Neural crest cell (in vitro differentiated cells): ENCODE measurements at regions not wholly inside any gene's neighbourhood (a gene's known extent, or its start where the extent isn't known, plus 50 kb on each side); places are given as distances from the start of the nearest gene placed in this dataset.

Source experiments
- DNase-seq: peaks from one replicate; pipeline ENCODE4 v3.0.0; 2021; ENCODE audit warnings: low read depth, mixed read lengths, low spot score
- H3K27ac Mint-ChIP-seq: one replicate; pipeline ENCODE4 v1.8.0; 2021; ENCODE audit warnings: mild to moderate bottlenecking, mixed read lengths; ENCODE audit not compliant: unreplicated experiment
- H3K27me3 Mint-ChIP-seq: 2 replicates; pipeline ENCODE4 v1.8.0; 2021; ENCODE audit warnings: low read depth, mild to moderate bottlenecking, mixed read lengths
- H3K36me3 Mint-ChIP-seq: 2 replicates; pipeline ENCODE4 v1.8.0; 2021; ENCODE audit warnings: low read depth, mild to moderate bottlenecking, mixed read lengths
- H3K4me1 Mint-ChIP-seq: 2 replicates; pipeline ENCODE4 v1.8.0; 2021; ENCODE audit warnings: mixed read lengths
- H3K4me3 Mint-ChIP-seq: one replicate; pipeline ENCODE4 v1.8.0; 2021; ENCODE audit warnings: mild to moderate bottlenecking, mixed read lengths
- H3K9me3 Mint-ChIP-seq: 2 replicates; pipeline ENCODE4 v1.8.0; 2021; ENCODE audit warnings: mixed read lengths
- TF ChIP-seq, protein P1 (sequence below): fragments of 200-600 bp; sonication (generic); conservative IDR thresholded peaks from 2 replicates; pipeline ENCODE4 v1.5.0; 2021; ENCODE audit warnings: antibody characterized with exemption, mild to moderate bottlenecking

- TF ChIP-seq, protein P1, sequence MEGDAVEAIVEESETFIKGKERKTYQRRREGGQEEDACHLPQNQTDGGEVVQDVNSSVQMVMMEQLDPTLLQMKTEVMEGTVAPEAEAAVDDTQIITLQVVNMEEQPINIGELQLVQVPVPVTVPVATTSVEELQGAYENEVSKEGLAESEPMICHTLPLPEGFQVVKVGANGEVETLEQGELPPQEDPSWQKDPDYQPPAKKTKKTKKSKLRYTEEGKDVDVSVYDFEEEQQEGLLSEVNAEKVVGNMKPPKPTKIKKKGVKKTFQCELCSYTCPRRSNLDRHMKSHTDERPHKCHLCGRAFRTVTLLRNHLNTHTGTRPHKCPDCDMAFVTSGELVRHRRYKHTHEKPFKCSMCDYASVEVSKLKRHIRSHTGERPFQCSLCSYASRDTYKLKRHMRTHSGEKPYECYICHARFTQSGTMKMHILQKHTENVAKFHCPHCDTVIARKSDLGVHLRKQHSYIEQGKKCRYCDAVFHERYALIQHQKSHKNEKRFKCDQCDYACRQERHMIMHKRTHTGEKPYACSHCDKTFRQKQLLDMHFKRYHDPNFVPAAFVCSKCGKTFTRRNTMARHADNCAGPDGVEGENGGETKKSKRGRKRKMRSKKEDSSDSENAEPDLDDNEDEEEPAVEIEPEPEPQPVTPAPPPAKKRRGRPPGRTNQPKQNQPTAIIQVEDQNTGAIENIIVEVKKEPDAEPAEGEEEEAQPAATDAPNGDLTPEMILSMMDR = no peak
- no peaks in the 10 kb centered on the region for H3K36me3 Mint-ChIP-seq
- H3K9me3 Mint-ChIP-seq = no peaks in the 10 kb centered on the region
- H3K27ac Mint-ChIP-seq = no peak overlapping the region
- no peak for DNase-seq
- H3K4me1 Mint-ChIP-seq = no peaks in the 10 kb centered on the region
- no peak overlapping the region for H3K4me3 Mint-ChIP-seq
- no peaks in the 10 kb centered on the region for H3K27me3 Mint-ChIP-seq
Observed at GRCh38 chr4:169881769-169882168, 124.0 kb upstream of the HPF1 start.

- Mint-ChIP-seq H3K9me3 (no peaks in the 10 kb centered on the region), H3K36me3 (no peaks in the 10 kb centered on the region), H3K4me3 (no peak overlapping the region), H3K4me1 (no peaks in the 10 kb centered on the region), H3K27me3 (no peaks in the 10 kb centered on the region), H3K27ac (no peak overlapping the region)
- no peak for DNase-seq
- TF ChIP-seq, protein P1 = no peak
Observed at GRCh38 chr4:169870507-169870906, 112.8 kb upstream of the HPF1 start.

GRCh38 chr4:169869490-169869889 is 111.7 kb upstream of the HPF1 start:
- DNase-seq = no peak
- TF ChIP-seq, protein P1 = no peak
- H3K27me3 Mint-ChIP-seq = no peaks in the 10 kb centered on the region
- H3K9me3 Mint-ChIP-seq = no peaks in the 10 kb centered on the region
- no peaks in the 10 kb centered on the region for H3K36me3 Mint-ChIP-seq
- H3K27ac Mint-ChIP-seq = no peak overlapping the region
- no peaks in the 10 kb centered on the region for H3K4me1 Mint-ChIP-seq
- no peak overlapping the region for H3K4me3 Mint-ChIP-seq

GRCh38 chr4:169861593-169861992 is 103.8 kb upstream of the HPF1 start:
- Mint-ChIP-seq H3K4me3 (no peak overlapping the region), H3K27me3 (peaks cover 11% of the 10 kb centered on the region), H3K27ac (no peak overlapping the region), H3K4me1 (no peaks in the 10 kb centered on the region), H3K36me3 (no peaks in the 10 kb centered on the region), H3K9me3 (peaks cover 2% of the 10 kb centered on the region)
- TF ChIP-seq, protein P1 = no peak
- no peak for DNase-seq

GRCh38 chr4:169859366-169860216 is 101.8 kb upstream of the HPF1 start:
- Mint-ChIP-seq H3K27ac (no peak overlapping the region), H3K4me1 (no peaks in the 10 kb centered on the region), H3K36me3 (no peaks in the 10 kb centered on the region), H3K4me3 (no peak overlapping the region), H3K27me3 (peaks cover 14% of the 10 kb centered on the region), H3K9me3 (peaks cover 6% of the 10 kb centered on the region)
- TF ChIP-seq, protein P1 = no peak
- no peak for DNase-seq
